ENCODE measurements at regions not wholly inside any gene's neighbourhood (a gene's known extent, or its start where the extent isn't known, plus 50 kb on each side); places are given as distances from the start of the nearest gene placed in this dataset.

- no peak overlapping the region for H3K4me2 ChIP-seq (ENCODE audit: low read depth, low read length)
- no peak overlapping the region for H3K9ac ChIP-seq (ENCODE audit: low read depth, low read length)
- no TSS peak for BruUV-seq (replicated peaks)
- no peak overlapping the region for H4K5ac ChIP-seq (ENCODE audit: low read depth, low read length)
- TF ChIP-seq, protein P1, sequence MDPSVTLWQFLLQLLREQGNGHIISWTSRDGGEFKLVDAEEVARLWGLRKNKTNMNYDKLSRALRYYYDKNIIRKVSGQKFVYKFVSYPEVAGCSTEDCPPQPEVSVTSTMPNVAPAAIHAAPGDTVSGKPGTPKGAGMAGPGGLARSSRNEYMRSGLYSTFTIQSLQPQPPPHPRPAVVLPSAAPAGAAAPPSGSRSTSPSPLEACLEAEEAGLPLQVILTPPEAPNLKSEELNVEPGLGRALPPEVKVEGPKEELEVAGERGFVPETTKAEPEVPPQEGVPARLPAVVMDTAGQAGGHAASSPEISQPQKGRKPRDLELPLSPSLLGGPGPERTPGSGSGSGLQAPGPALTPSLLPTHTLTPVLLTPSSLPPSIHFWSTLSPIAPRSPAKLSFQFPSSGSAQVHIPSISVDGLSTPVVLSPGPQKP (IDR thresholded peaks at IDR 0.05; ENCODE audit: borderline replicate concordance, low read depth, low read length), result no peak
- TF ChIP-seq, protein P2, sequence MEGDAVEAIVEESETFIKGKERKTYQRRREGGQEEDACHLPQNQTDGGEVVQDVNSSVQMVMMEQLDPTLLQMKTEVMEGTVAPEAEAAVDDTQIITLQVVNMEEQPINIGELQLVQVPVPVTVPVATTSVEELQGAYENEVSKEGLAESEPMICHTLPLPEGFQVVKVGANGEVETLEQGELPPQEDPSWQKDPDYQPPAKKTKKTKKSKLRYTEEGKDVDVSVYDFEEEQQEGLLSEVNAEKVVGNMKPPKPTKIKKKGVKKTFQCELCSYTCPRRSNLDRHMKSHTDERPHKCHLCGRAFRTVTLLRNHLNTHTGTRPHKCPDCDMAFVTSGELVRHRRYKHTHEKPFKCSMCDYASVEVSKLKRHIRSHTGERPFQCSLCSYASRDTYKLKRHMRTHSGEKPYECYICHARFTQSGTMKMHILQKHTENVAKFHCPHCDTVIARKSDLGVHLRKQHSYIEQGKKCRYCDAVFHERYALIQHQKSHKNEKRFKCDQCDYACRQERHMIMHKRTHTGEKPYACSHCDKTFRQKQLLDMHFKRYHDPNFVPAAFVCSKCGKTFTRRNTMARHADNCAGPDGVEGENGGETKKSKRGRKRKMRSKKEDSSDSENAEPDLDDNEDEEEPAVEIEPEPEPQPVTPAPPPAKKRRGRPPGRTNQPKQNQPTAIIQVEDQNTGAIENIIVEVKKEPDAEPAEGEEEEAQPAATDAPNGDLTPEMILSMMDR (conservative IDR thresholded peaks at IDR 0.05; ENCODE audit: low read depth, low read length), result no peak
- TF ChIP-seq CHD1 (IDR thresholded peaks at IDR 0.05; ENCODE audit: low read depth, low read length) (no peak), FOS (IDR thresholded peaks at IDR 0.05; ENCODE audit: low read depth, low read length) (no peak), MAFK (IDR thresholded peaks at IDR 0.05; ENCODE audit: low read depth, low read length) (no peak), MAZ (IDR thresholded peaks at IDR 0.05; ENCODE audit: borderline replicate concordance, low read depth, low read length) (no peak), RFX5 (IDR thresholded peaks at IDR 0.05; ENCODE audit: low read depth, low read length) (no peak), CEBPB (IDR thresholded peaks at IDR 0.05; ENCODE audit: low read depth, low read length) (no peak), MXI1 (IDR thresholded peaks at IDR 0.05; ENCODE audit: borderline replicate concordance, low read depth, low read length) (no peak), BHLHE40 (IDR thresholded peaks at IDR 0.05; ENCODE audit: low read depth, low read length) (no peak), RCOR1 (IDR thresholded peaks at IDR 0.05; ENCODE audit: insufficient replicate concordance, low read length) (no peak), SMC3 (IDR thresholded peaks at IDR 0.05; ENCODE audit: low read depth, low read length) (no peak)
- no peaks in the 10 kb centered on the region for H4K20me1 ChIP-seq (ENCODE audit: insufficient read depth, low read length)
- no peaks in the 10 kb centered on the region for H3K4me1 ChIP-seq (ENCODE audit: control insufficient read depth, insufficient read depth, low read length)
- no peak overlapping the region for H4K8ac ChIP-seq (ENCODE audit: low read depth in 2 of 2, low read length in 2 of 2)
- POLR2A ChIA-PET (ENCODE audit: unreplicated experiment), result no interaction called here
- peaks cover 27% of the 10 kb centered on the region for H3K9me3 ChIP-seq (ENCODE audit: control insufficient read depth, insufficient read depth, low read length)
- no peak overlapping the region for H2AK5ac ChIP-seq (ENCODE audit: low read depth, low read length)
- DNase-seq (no peak), ATAC-seq (ENCODE audit: low read depth) (no peak)
- WGBS, 2 experiments (ENCODE audit: extremely low coverage in 2 of 2, insufficient read length in 1 of 2), result no CpG with 5 or more reads among the region's 2 CpGs
- H2BK15ac ChIP-seq (ENCODE audit: low read depth, low read length), result no peak overlapping the region
- no peak overlapping the region for H4K91ac ChIP-seq (ENCODE audit: insufficient read depth, low read depth, low read length)
- H3K23ac ChIP-seq (ENCODE audit: low read depth, low read length), result no peak overlapping the region
- no peak overlapping the region for H3K4ac ChIP-seq (ENCODE audit: low read depth, low read length)
- H3K14ac ChIP-seq (replicated peaks; ENCODE audit: low read depth, low read length), result no peak overlapping the region
- no peak overlapping the region for H2AFZ ChIP-seq (replicated peaks; ENCODE audit: low read length, poor library complexity)
- no peaks in the 10 kb centered on the region for H3K9me1 ChIP-seq (ENCODE audit: insufficient read depth, low read length)
- no peak overlapping the region for H2AK9ac ChIP-seq (replicated peaks; ENCODE audit: low read depth, low read length, poor library complexity)
- H3K4me3 ChIP-seq (ENCODE audit: insufficient read depth, low read depth, low read length), result no peak overlapping the region
- H2BK20ac ChIP-seq (ENCODE audit: low read depth, low read length), result no peak overlapping the region
- no peaks in the 10 kb centered on the region for H3K36me3 ChIP-seq (ENCODE audit: control insufficient read depth, insufficient read depth, low read length)
- H3K79me1 ChIP-seq (ENCODE audit: low read depth in 1 of 2, low read length in 2 of 2), result no peaks in the 10 kb centered on the region
- in situ Hi-C loops (cut with MboI; ENCODE audit: low sequenced_read_pairs) (no loop called here), dilution Hi-C loops (cut with HindIII; ENCODE audit: low sequenced_read_pairs, unreplicated experiment) (no loop called here), intact Hi-C loops (cut with micrococcal nuclease) (no loop called here)
- H2BK120ac ChIP-seq (ENCODE audit: low read depth, low read length), result no peak overlapping the region
- CTCF ChIA-PET, result no interaction called here
- H3K18ac ChIP-seq (ENCODE audit: low read depth, low read length), result no peak overlapping the region
- no peak overlapping the region for H3K56ac ChIP-seq (ENCODE audit: extremely low read depth, insufficient read depth, low read length)
- H3K27me3 ChIP-seq (ENCODE audit: control insufficient read depth, insufficient read depth, low read length), result no peaks in the 10 kb centered on the region
- H2BK5ac ChIP-seq (ENCODE audit: low read depth, low read length, poor library complexity, severe bottlenecking), result no peak overlapping the region
- H3K27ac ChIP-seq (ENCODE audit: insufficient read depth, low read length), result no peak overlapping the region
These were observed 631.7 kb downstream of the VRK1 start for GRCh38 chr14:97428808-97429440.

Data from IMR-90 (cell line).